ENCODE measurements at regions not wholly inside any gene's neighbourhood (a gene's known extent, or its start where the extent isn't known, plus 50 kb on each side); places are given as distances from the start of the nearest gene placed in this dataset.

DNA sequence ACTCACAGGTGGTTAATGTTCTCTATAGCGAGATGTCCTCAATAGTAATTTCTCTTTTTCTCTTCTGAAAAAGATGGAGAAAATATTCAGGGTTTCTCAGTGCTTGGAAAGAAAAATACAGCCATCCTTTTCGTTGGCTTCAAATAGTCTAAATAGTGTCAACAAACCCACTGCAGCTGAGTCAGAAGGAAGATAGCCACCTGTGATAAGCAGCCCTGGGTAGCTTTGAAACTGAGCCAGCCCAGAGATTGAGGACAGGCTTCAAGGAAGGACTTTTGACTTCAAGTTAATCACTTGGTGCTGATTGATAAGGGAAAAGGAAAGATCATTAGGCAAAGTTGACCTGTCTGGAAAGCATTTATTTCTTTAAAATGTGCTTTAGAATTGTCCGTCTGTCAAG lies 78.7 kb upstream of the TYRP1 start:
- no peaks in the 10 kb centered on the region for H3K4me1 ChIP-seq (ENCODE audit: insufficient read depth, insufficient read length)
- TF ChIP-seq SUZ12 (IDR thresholded peaks at IDR 0.05; ENCODE audit: extremely low read depth, insufficient read depth, insufficient read length) (no peak), ZNF274 (IDR thresholded peaks at IDR 0.05; ENCODE audit: low read depth, low read length) (no peak), YY1 (IDR thresholded peaks at IDR 0.05; ENCODE audit: insufficient read depth, insufficient read length) (no peak)
- H3K4me3 ChIP-seq (ENCODE audit: insufficient read length, low read depth), result no peak overlapping the region
- DNase-seq (ENCODE audit: low read depth, low spot score), result no peak
- no peak overlapping the region for H3K9ac ChIP-seq (ENCODE audit: insufficient read length, low read depth)
- H3K27me3 ChIP-seq (ENCODE audit: insufficient read depth, insufficient read length), result no peaks in the 10 kb centered on the region
- H3K36me3 ChIP-seq (ENCODE audit: insufficient read depth, insufficient read length, low read length), result no peaks in the 10 kb centered on the region
- H3K9me3 ChIP-seq (ENCODE audit: insufficient read depth, low read length), result no peaks in the 10 kb centered on the region

DNA sequence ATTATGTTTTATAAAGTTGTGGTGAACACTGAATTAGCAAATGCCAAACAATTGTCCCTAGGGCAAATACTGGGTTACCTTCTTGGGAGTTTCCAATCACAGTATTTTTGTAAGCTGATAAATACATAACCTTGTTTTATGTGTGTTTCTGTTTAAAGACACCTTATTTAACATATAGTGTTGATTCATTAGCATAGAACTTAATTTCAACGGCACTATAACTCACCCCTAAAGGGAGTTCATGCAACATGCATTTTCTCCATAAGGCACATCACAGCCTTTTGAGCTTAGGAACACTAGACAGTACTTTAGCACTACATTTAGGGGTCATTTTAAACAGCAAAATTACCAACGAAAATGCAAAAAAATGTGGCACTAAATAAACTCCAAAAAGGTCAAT lies 74.2 kb upstream of the TYRP1 start:
- H3K4me3 ChIP-seq (ENCODE audit: insufficient read length, low read depth), result no peak overlapping the region
- H3K9me3 ChIP-seq (ENCODE audit: insufficient read depth, low read length), result no peaks in the 10 kb centered on the region
- no peaks in the 10 kb centered on the region for H3K4me1 ChIP-seq (ENCODE audit: insufficient read depth, insufficient read length)
- no peak for TF ChIP-seq YY1 (IDR thresholded peaks at IDR 0.05; ENCODE audit: insufficient read depth, insufficient read length)
- no peak for TF ChIP-seq SUZ12 (IDR thresholded peaks at IDR 0.05; ENCODE audit: extremely low read depth, insufficient read depth, insufficient read length)
- no peak for TF ChIP-seq ZNF274 (IDR thresholded peaks at IDR 0.05; ENCODE audit: low read depth, low read length)
- H3K27me3 ChIP-seq (ENCODE audit: insufficient read depth, insufficient read length), result no peaks in the 10 kb centered on the region
- no peak overlapping the region for H3K9ac ChIP-seq (ENCODE audit: insufficient read length, low read depth)
- H3K36me3 ChIP-seq (ENCODE audit: insufficient read depth, insufficient read length, low read length), result no peaks in the 10 kb centered on the region
- DNase-seq (ENCODE audit: low read depth, low spot score), result no peak

DNA sequence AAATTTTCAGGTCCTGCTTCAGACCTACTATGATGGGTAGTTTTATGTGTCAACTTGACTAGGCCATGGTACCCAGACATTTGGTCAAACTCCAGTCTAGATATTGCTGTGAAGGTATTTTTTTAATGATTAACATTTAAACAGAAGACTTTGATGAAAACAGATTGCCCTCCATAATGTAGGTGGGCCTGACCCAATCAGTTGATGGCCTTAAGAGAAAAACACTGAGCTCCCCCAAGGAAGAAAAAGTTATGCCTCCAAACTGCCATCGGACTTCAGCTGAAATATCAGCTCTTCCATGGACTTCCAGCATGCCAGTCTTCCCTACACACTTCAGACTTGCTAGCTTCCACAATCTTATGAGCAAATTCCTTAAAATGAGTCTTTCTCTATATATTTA lies 67.3 kb upstream of the TYRP1 start:
- no peaks in the 10 kb centered on the region for H3K27me3 ChIP-seq (ENCODE audit: insufficient read depth, insufficient read length)
- H3K9ac ChIP-seq (ENCODE audit: insufficient read length, low read depth), result no peak overlapping the region
- no peaks in the 10 kb centered on the region; the same call in 1 of the 2 replicates for H3K9me3 ChIP-seq (ENCODE audit: insufficient read depth, low read length)
- H3K4me3 ChIP-seq (ENCODE audit: insufficient read length, low read depth), result no peak overlapping the region
- H3K36me3 ChIP-seq (ENCODE audit: insufficient read depth, insufficient read length, low read length), result no peaks in the 10 kb centered on the region
- TF ChIP-seq YY1 (IDR thresholded peaks at IDR 0.05; ENCODE audit: insufficient read depth, insufficient read length), result no peak
- TF ChIP-seq SUZ12 (IDR thresholded peaks at IDR 0.05; ENCODE audit: extremely low read depth, insufficient read depth, insufficient read length), result no peak
- no peak for DNase-seq (ENCODE audit: low read depth, low spot score)
- H3K4me1 ChIP-seq (ENCODE audit: insufficient read depth, insufficient read length), result peaks cover 2% of the 10 kb centered on the region

DNA sequence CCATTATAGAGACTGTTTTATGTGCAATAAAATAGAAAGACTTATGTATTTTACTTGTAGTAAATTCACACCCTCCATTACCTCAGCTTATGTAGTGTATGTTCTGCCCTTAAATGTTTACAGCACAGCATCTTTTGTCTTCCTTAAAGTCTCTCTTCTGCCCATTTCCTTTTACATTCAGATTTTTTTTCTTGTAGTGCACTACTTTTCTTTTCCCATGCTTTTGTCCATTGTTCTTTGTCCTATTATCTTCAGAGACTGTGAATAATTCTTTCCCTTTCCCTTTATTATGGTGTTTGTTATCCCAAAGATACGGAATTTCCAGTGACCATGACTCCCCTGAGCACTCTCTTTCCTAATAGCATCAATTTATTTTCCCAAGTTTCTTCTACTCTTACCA lies 66.1 kb upstream of the TYRP1 start:
- no peaks in the 10 kb centered on the region; the same call in 1 of the 2 replicates for H3K9me3 ChIP-seq (ENCODE audit: insufficient read depth, low read length)
- H3K27me3 ChIP-seq (ENCODE audit: insufficient read depth, insufficient read length), result no peaks in the 10 kb centered on the region
- H3K9ac ChIP-seq (ENCODE audit: insufficient read length, low read depth), result no peak overlapping the region
- H3K36me3 ChIP-seq (ENCODE audit: insufficient read depth, insufficient read length, low read length), result no peaks in the 10 kb centered on the region
- no peak for TF ChIP-seq SUZ12 (IDR thresholded peaks at IDR 0.05; ENCODE audit: extremely low read depth, insufficient read depth, insufficient read length)
- no peak for TF ChIP-seq YY1 (IDR thresholded peaks at IDR 0.05; ENCODE audit: insufficient read depth, insufficient read length)
- TF ChIP-seq ZNF274 (IDR thresholded peaks at IDR 0.05; ENCODE audit: low read depth, low read length), result no peak
- DNase-seq (ENCODE audit: low read depth, low spot score), result no peak
- H3K4me3 ChIP-seq (ENCODE audit: insufficient read length, low read depth), result no peak overlapping the region
- H3K4me1 ChIP-seq (ENCODE audit: insufficient read depth, insufficient read length), result peaks cover 2% of the 10 kb centered on the region

DNA sequence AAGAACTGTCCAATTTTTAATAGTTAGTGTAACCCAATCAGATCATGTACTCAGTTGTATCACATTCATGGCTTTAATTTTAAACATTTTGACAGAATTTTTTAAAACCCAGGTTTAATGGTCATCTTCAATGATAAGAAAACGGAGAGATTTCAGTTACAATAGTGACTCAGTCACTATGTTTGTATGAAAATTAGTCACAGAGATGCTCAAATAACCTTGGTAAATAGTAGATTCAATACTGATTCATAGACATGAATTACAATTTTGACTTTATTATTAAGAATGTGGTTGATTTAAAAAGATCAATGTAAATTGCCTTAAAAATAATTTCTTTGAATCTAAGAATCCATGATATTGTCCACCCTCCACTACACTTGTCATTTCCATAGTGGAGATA lies 64.6 kb upstream of the TYRP1 start:
- Histone ChIP-seq H3K36me3 (ENCODE audit: insufficient read depth, insufficient read length, low read length) (no peaks in the 10 kb centered on the region), H3K9me3 (ENCODE audit: insufficient read depth, low read length) (no peaks in the 10 kb centered on the region; the same call in 1 of the 2 replicates), H3K4me1 (ENCODE audit: insufficient read depth, insufficient read length) (peaks cover 2% of the 10 kb centered on the region), H3K27me3 (ENCODE audit: insufficient read depth, insufficient read length) (no peaks in the 10 kb centered on the region), H3K4me3 (ENCODE audit: insufficient read length, low read depth) (no peak overlapping the region), H3K9ac (ENCODE audit: insufficient read length, low read depth) (no peak overlapping the region)
- no peak for DNase-seq (ENCODE audit: low read depth, low spot score)
- TF ChIP-seq ZNF274 (IDR thresholded peaks at IDR 0.05; ENCODE audit: low read depth, low read length), result no peak
- no peak for TF ChIP-seq SUZ12 (IDR thresholded peaks at IDR 0.05; ENCODE audit: extremely low read depth, insufficient read depth, insufficient read length)
- no peak for TF ChIP-seq YY1 (IDR thresholded peaks at IDR 0.05; ENCODE audit: insufficient read depth, insufficient read length)

DNA sequence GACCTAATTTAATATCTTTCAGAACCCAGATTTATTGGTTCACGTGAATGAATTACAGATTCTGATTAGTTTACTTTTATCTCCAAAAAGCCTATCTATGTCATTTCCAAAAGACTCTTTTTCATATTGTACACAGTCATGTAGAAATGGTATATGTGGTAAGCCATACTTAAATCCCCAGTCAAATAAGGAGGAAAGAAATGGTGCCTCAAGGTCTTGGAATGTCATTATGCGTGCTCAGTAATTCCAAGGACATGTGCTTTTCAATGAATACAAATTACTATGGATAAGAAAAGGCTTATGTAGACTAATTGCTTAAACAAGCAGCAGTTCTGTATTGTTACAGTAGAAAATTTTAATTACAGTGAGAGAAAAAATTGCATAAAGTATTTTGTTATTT lies 64.1 kb upstream of the TYRP1 start:
- Histone ChIP-seq H3K4me1 (ENCODE audit: insufficient read depth, insufficient read length) (peaks cover 2% of the 10 kb centered on the region), H3K9ac (ENCODE audit: insufficient read length, low read depth) (no peak overlapping the region), H3K27me3 (ENCODE audit: insufficient read depth, insufficient read length) (no peaks in the 10 kb centered on the region), H3K4me3 (ENCODE audit: insufficient read length, low read depth) (no peak overlapping the region), H3K9me3 (ENCODE audit: insufficient read depth, low read length) (no peaks in the 10 kb centered on the region; the same call in 1 of the 2 replicates), H3K36me3 (ENCODE audit: insufficient read depth, insufficient read length, low read length) (no peaks in the 10 kb centered on the region)
- no peak for DNase-seq (ENCODE audit: low read depth, low spot score)
- TF ChIP-seq ZNF274 (IDR thresholded peaks at IDR 0.05; ENCODE audit: low read depth, low read length) (no peak), SUZ12 (IDR thresholded peaks at IDR 0.05; ENCODE audit: extremely low read depth, insufficient read depth, insufficient read length) (no peak), YY1 (IDR thresholded peaks at IDR 0.05; ENCODE audit: insufficient read depth, insufficient read length) (no peak)

DNA sequence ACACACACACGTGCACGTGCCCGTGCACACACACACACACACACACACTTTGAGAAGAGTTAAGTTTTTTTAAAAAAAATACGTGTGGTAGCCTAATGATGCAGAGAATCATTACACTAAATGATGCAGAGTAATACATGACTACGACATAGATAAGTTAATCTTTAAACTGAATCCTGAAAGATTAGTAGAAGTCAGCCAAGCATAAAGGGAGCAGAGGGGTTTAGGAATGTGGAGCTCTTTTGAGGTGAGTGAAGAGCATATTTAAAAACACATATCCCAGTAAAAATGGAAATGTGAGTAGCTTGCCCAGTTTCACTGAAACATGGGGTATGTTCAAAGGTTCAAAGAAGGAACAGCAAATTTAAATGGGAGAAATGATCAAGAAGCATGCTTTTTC lies 61.3 kb upstream of the TYRP1 start:
- peaks cover 2% of the 10 kb centered on the region for H3K4me1 ChIP-seq (ENCODE audit: insufficient read depth, insufficient read length)
- H3K4me3 ChIP-seq (ENCODE audit: insufficient read length, low read depth), result no peak overlapping the region
- no peaks in the 10 kb centered on the region; the same call in 1 of the 2 replicates for H3K9me3 ChIP-seq (ENCODE audit: insufficient read depth, low read length)
- no peaks in the 10 kb centered on the region for H3K36me3 ChIP-seq (ENCODE audit: insufficient read depth, insufficient read length, low read length)
- no peaks in the 10 kb centered on the region for H3K27me3 ChIP-seq (ENCODE audit: insufficient read depth, insufficient read length)
- no peak for DNase-seq (ENCODE audit: low read depth, low spot score)
- TF ChIP-seq ZNF274 (IDR thresholded peaks at IDR 0.05; ENCODE audit: low read depth, low read length) (no peak), YY1 (IDR thresholded peaks at IDR 0.05; ENCODE audit: insufficient read depth, insufficient read length) (no peak), SUZ12 (IDR thresholded peaks at IDR 0.05; ENCODE audit: extremely low read depth, insufficient read depth, insufficient read length) (no peak)
- no peak overlapping the region for H3K9ac ChIP-seq (ENCODE audit: insufficient read length, low read depth)
